ENCODE measurements at regions not wholly inside any gene's neighbourhood (a gene's known extent, or its start where the extent isn't known, plus 50 kb on each side); places are given as distances from the start of the nearest gene placed in this dataset.

DNA sequence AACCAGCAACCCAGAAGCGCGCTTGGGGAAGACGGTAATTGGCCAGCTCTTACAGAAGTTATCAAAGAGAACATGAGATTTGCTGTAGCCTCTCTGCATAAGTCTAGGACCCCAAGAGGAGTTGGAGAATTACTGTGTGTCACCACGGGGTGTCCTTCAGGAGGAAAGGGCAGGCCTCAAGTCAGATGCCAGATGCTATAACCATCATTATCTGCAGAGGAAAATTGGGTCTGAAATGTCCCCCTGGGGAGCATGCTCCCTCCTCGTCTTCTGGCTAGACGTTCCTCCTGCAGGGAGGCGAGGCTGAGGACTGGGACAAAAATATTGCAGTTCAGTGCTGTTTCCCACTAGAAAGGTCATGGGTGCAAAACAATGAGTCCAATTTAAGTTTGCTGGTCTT is 380.5 kb upstream of the CFAP20DC start:
- H3K4me3 ChIP-seq (ENCODE audit: low read depth, low read length), result no peak overlapping the region
- no peaks in the 10 kb centered on the region for H3K36me3 ChIP-seq (ENCODE audit: control insufficient read depth, insufficient read depth, low read length)
- TF ChIP-seq, protein P1, sequence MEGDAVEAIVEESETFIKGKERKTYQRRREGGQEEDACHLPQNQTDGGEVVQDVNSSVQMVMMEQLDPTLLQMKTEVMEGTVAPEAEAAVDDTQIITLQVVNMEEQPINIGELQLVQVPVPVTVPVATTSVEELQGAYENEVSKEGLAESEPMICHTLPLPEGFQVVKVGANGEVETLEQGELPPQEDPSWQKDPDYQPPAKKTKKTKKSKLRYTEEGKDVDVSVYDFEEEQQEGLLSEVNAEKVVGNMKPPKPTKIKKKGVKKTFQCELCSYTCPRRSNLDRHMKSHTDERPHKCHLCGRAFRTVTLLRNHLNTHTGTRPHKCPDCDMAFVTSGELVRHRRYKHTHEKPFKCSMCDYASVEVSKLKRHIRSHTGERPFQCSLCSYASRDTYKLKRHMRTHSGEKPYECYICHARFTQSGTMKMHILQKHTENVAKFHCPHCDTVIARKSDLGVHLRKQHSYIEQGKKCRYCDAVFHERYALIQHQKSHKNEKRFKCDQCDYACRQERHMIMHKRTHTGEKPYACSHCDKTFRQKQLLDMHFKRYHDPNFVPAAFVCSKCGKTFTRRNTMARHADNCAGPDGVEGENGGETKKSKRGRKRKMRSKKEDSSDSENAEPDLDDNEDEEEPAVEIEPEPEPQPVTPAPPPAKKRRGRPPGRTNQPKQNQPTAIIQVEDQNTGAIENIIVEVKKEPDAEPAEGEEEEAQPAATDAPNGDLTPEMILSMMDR (IDR thresholded peaks at IDR 0.05; ENCODE audit: insufficient read depth, low read length, poor library complexity, severe bottlenecking), result no peak
- DNase-seq (ENCODE audit: low read depth), result no peak
- no peaks in the 10 kb centered on the region for H3K27me3 ChIP-seq (ENCODE audit: control insufficient read depth, insufficient read depth, low read length)

DNA sequence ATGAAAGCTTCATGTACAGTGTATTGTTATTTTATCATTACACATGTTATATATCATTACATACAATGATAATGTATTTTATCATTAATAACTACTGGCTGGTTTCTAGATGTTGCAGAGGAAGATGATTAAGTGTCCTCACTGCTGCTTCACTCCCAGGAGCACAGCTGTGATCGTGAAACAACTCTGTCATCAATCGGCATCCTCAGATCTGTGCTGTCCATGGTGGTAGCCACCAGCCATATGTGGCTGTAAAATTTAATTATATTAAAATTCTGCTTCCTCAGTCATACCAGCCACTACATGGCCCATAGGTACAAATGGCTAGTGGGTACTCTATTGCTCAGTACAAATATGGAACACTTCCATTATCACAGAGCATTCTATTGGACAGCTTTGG is 379.4 kb upstream of the CFAP20DC start:
- TF ChIP-seq, protein P1 (IDR thresholded peaks at IDR 0.05; ENCODE audit: insufficient read depth, low read length, poor library complexity, severe bottlenecking), result no peak
- no peaks in the 10 kb centered on the region for H3K27me3 ChIP-seq (ENCODE audit: control insufficient read depth, insufficient read depth, low read length)
- no peak for DNase-seq (ENCODE audit: low read depth)
- no peaks in the 10 kb centered on the region for H3K36me3 ChIP-seq (ENCODE audit: control insufficient read depth, insufficient read depth, low read length)
- no peak overlapping the region for H3K4me3 ChIP-seq (ENCODE audit: low read depth, low read length)

DNA sequence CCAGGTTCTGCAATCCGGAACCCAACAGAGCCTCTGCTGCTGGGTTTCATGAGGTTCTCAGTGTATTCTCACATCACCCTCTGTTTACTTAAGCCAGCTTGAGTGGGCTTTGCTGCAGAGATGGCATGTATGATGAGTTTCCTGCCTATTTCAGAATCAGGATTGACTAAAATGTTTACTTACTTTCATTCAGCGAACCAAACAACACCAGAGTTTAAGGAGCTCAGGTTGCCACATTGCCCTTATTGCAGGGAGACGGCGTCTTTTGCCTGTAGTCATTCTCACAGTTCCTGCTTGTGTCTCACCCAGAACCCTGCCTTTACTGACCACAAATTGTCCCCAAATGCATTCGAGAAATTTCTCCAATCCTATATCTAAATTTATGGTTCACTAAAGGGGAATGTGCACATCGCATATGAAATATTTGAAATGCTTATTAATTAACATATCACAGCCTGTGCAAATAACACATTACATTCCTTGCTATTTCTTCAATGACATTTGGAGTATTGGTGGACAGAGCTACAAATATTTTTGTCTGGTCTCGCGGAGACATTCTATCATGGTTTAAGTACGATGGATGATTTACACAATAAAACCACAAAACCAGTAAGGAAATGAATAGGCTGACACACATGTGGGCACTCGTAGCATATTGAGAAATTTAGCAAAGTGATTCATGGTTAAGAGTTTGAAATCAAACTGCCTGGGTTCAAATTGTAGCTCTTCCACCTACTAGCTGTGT is 377.2 kb upstream of the CFAP20DC start:
- Histone ChIP-seq H3K4me3 (ENCODE audit: low read depth, low read length) (no peak overlapping the region), H3K27me3 (ENCODE audit: control insufficient read depth, insufficient read depth, low read length) (no peaks in the 10 kb centered on the region), H3K36me3 (ENCODE audit: control insufficient read depth, insufficient read depth, low read length) (no peaks in the 10 kb centered on the region)
- no peak for DNase-seq (ENCODE audit: low read depth)
- TF ChIP-seq, protein P1 (IDR thresholded peaks at IDR 0.05; ENCODE audit: insufficient read depth, low read length, poor library complexity, severe bottlenecking), result no peak

DNA sequence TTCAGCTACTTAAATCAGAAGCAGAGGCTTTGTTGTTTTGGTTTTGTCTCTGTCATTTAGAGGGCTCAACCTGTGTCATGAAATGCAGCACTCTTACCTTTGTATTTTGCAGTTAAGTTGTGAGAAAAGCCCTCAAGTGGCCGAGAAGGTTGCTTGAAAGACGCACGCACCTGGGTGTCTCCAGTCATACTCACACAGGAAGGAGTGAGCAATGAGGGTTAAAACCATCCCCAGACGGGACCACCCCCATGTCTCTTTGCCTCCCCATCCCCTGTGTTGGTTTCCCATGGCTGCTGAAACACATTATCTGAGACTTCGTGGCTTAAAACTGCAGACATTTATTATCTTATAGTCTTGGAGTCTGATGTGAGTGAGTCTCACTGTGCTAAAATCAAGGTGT is 376.1 kb upstream of the CFAP20DC start:
- Histone ChIP-seq H3K27me3 (ENCODE audit: control insufficient read depth, insufficient read depth, low read length) (no peaks in the 10 kb centered on the region), H3K4me3 (ENCODE audit: low read depth, low read length) (no peak overlapping the region), H3K36me3 (ENCODE audit: control insufficient read depth, insufficient read depth, low read length) (no peaks in the 10 kb centered on the region)
- no peak for DNase-seq (ENCODE audit: low read depth)
- TF ChIP-seq, protein P1 (IDR thresholded peaks at IDR 0.05; ENCODE audit: insufficient read depth, low read length, poor library complexity, severe bottlenecking), result no peak

DNA sequence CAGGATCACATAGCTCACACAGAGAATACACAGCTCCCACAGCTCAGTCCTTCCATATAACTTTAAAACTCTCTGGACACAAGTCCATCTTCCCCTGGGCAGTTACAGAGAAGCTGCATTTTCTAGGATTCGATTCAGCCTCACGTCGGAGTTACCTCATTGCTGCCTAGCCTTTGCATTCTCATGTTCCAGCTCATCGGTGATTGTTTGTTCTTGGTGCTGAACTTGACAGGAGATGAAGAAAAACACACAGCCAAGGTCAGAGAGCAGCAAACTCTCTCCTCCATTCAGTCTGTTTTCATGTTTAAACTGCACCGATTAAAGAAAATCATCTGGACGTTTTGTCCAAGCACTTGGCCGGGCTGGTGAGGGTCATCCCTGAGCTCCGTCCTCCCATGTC is 375.5 kb upstream of the CFAP20DC start:
- no peaks in the 10 kb centered on the region for H3K36me3 ChIP-seq (ENCODE audit: control insufficient read depth, insufficient read depth, low read length)
- H3K27me3 ChIP-seq (ENCODE audit: control insufficient read depth, insufficient read depth, low read length), result no peaks in the 10 kb centered on the region
- no peak overlapping the region for H3K4me3 ChIP-seq (ENCODE audit: low read depth, low read length)
- no peak for DNase-seq (ENCODE audit: low read depth)
- TF ChIP-seq, protein P1 (IDR thresholded peaks at IDR 0.05; ENCODE audit: insufficient read depth, low read length, poor library complexity, severe bottlenecking), result no peak
